ENCODE measurements at regions not wholly inside any gene's neighbourhood (a gene's known extent, or its start where the extent isn't known, plus 50 kb on each side); places are given as distances from the start of the nearest gene placed in this dataset.

DNA sequence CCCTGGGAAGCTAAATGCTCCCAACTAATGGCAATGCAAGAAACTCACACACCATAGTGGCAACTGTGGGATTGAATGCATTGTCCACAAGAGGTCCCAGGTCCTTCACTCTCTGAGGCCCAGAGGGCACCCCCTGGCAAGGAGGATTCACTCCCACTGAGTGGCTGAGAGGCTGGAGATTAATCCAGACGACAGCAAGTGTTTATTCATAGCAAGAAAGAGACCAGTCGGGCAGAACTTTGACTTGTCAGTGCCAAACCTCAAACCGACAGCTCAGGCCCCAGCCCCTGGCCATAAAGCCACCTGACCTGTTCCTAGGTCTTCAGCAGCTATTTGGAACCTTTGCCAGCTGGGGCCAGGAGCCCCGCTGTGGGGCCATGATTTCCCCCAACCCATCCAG, 54.5 kb upstream of the MPEG1 start:
- Histone ChIP-seq H3K4me3 (ENCODE audit: insufficient read depth, low read depth, low read length) (no peak overlapping the region), H3K36me3 (ENCODE audit: insufficient read depth, low read length) (no peaks in the 10 kb centered on the region), H3K9me3 (ENCODE audit: insufficient read depth, low read depth, low read length) (no peaks in the 10 kb centered on the region), H3K27ac (ENCODE audit: low read depth, low read length) (no peak overlapping the region), H3K27me3 (ENCODE audit: insufficient read depth, low read length) (no peaks in the 10 kb centered on the region), H2AFZ (ENCODE audit: low read depth, low read length) (no peak overlapping the region), H3K4me2 (ENCODE audit: low read length) (no peak overlapping the region), H3K9ac (ENCODE audit: low read length) (no peak overlapping the region), H3K79me2 (ENCODE audit: insufficient read depth, low read length) (no peaks in the 10 kb centered on the region), H4K20me1 (ENCODE audit: insufficient read depth, low read length) (no peaks in the 10 kb centered on the region), H3K4me1 (ENCODE audit: insufficient read depth, low read length) (no peaks in the 10 kb centered on the region)
- FAIRE-seq = no peak
- peaks cover 2% of the 10 kb centered on the region for H3K9me3 Mint-ChIP-seq (ENCODE audit: unreplicated experiment)
- no peaks in the 10 kb centered on the region for H3K36me3 Mint-ChIP-seq (ENCODE audit: low read depth, unreplicated experiment)
- no peak overlapping the region for H3K27ac Mint-ChIP-seq (ENCODE audit: unreplicated experiment)
- H3K27me3 Mint-ChIP-seq (ENCODE audit: low read depth, unreplicated experiment) = peaks cover 22% of the 10 kb centered on the region
- no peak for DNase-seq (ENCODE audit: low read depth)
- TF ChIP-seq EZH2 (IDR thresholded peaks at IDR 0.05; ENCODE audit: insufficient read depth, low read length) (no peak), CTCF (IDR thresholded peaks at IDR 0.05; ENCODE audit: insufficient read depth, low read depth, low read length) (no peak)
- no peaks in the 10 kb centered on the region for H3K4me1 Mint-ChIP-seq (ENCODE audit: low read depth, unreplicated experiment)
- no peak overlapping the region for H3K4me3 Mint-ChIP-seq (ENCODE audit: unreplicated experiment)

GRCh38 chr11:59266491-59266890, 53.8 kb upstream of the MPEG1 start:
- H3K4me1 ChIP-seq (ENCODE audit: insufficient read depth, low read length) = no peaks in the 10 kb centered on the region
- no peak overlapping the region for H3K9ac ChIP-seq (ENCODE audit: low read length)
- H3K4me3 ChIP-seq (ENCODE audit: insufficient read depth, low read depth, low read length) = no peak overlapping the region
- no peaks in the 10 kb centered on the region for H3K36me3 ChIP-seq (ENCODE audit: insufficient read depth, low read length)
- no peaks in the 10 kb centered on the region for H3K27me3 ChIP-seq (ENCODE audit: insufficient read depth, low read length)
- Mint-ChIP-seq H3K9me3 (ENCODE audit: unreplicated experiment) (peaks cover 2% of the 10 kb centered on the region), H3K4me1 (ENCODE audit: low read depth, unreplicated experiment) (no peaks in the 10 kb centered on the region), H3K4me3 (ENCODE audit: unreplicated experiment) (no peak overlapping the region), H3K27ac (ENCODE audit: unreplicated experiment) (no peak overlapping the region), H3K27me3 (ENCODE audit: low read depth, unreplicated experiment) (peaks cover 18% of the 10 kb centered on the region), H3K36me3 (ENCODE audit: low read depth, unreplicated experiment) (no peaks in the 10 kb centered on the region)
- H2AFZ ChIP-seq (ENCODE audit: low read depth, low read length) = no peak overlapping the region
- DNase-seq (ENCODE audit: low read depth) (no peak), FAIRE-seq (no peak)
- H3K27ac ChIP-seq (ENCODE audit: low read depth, low read length) = no peak overlapping the region
- TF ChIP-seq CTCF (IDR thresholded peaks at IDR 0.05; ENCODE audit: insufficient read depth, low read depth, low read length) (no peak), EZH2 (IDR thresholded peaks at IDR 0.05; ENCODE audit: insufficient read depth, low read length) (no peak)
- H4K20me1 ChIP-seq (ENCODE audit: insufficient read depth, low read length) = no peaks in the 10 kb centered on the region
- no peak overlapping the region for H3K4me2 ChIP-seq (ENCODE audit: low read length)
- no peaks in the 10 kb centered on the region for H3K9me3 ChIP-seq (ENCODE audit: insufficient read depth, low read depth, low read length)
- H3K79me2 ChIP-seq (ENCODE audit: insufficient read depth, low read length) = no peaks in the 10 kb centered on the region

DNA sequence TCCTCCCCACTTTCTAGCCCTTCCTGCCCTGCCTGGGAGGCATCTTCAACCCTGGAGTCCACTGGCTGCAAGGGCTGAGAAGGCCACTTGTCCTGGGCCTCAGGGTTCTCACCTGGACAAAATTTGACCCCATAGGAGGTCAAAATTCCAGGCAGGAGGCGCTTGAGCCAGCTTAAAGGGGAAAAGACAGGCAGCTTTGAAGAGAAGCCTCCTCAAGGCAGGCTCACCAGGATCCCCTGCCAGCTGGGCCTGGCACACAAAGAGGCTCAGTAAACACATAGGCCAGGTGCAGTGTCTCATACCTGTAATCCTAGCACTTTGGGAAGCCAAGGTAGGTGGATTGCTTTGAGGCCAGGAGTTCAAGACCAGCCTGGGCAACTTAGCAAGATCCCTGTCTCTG, 53.0 kb upstream of the MPEG1 start:
- peaks cover 13% of the 10 kb centered on the region for H3K27me3 Mint-ChIP-seq (ENCODE audit: low read depth, unreplicated experiment)
- no peak overlapping the region for H3K27ac Mint-ChIP-seq (ENCODE audit: unreplicated experiment)

More for the DNA sequence above, 53.0 kb upstream of the MPEG1 start:
- no peak overlapping the region for H3K4me2 ChIP-seq (ENCODE audit: low read length)
- H3K9ac ChIP-seq (ENCODE audit: low read length) = no peak overlapping the region
- H3K27me3 ChIP-seq (ENCODE audit: insufficient read depth, low read length) = no peaks in the 10 kb centered on the region
- no peaks in the 10 kb centered on the region for H3K79me2 ChIP-seq (ENCODE audit: insufficient read depth, low read length)
- no peak overlapping the region for H3K4me3 Mint-ChIP-seq (ENCODE audit: unreplicated experiment)
- peaks cover 2% of the 10 kb centered on the region for H3K9me3 Mint-ChIP-seq (ENCODE audit: unreplicated experiment)
- H3K27ac ChIP-seq (ENCODE audit: low read depth, low read length) = no peak overlapping the region
- no peak overlapping the region for H2AFZ ChIP-seq (ENCODE audit: low read depth, low read length)
- FAIRE-seq = no peak
- no peaks in the 10 kb centered on the region for H3K36me3 ChIP-seq (ENCODE audit: insufficient read depth, low read length)
- no peak for DNase-seq (ENCODE audit: low read depth)
- H3K4me3 ChIP-seq (ENCODE audit: insufficient read depth, low read depth, low read length) = no peak overlapping the region
- H3K9me3 ChIP-seq (ENCODE audit: insufficient read depth, low read depth, low read length) = no peaks in the 10 kb centered on the region
- no peaks in the 10 kb centered on the region for H3K4me1 ChIP-seq (ENCODE audit: insufficient read depth, low read length)
- no peaks in the 10 kb centered on the region for H4K20me1 ChIP-seq (ENCODE audit: insufficient read depth, low read length)
- H3K4me1 Mint-ChIP-seq (ENCODE audit: low read depth, unreplicated experiment) = no peaks in the 10 kb centered on the region
- no peaks in the 10 kb centered on the region for H3K36me3 Mint-ChIP-seq (ENCODE audit: low read depth, unreplicated experiment)
- no peak for TF ChIP-seq CTCF (IDR thresholded peaks at IDR 0.05; ENCODE audit: insufficient read depth, low read depth, low read length)
- no peak for TF ChIP-seq EZH2 (IDR thresholded peaks at IDR 0.05; ENCODE audit: insufficient read depth, low read length)
